GM12872 (cell line): ENCODE measurements at regions not wholly inside any gene's neighbourhood (a gene's known extent, or its start where the extent isn't known, plus 50 kb on each side); places are given as distances from the start of the nearest gene placed in this dataset.

ENCODE experiments used
- CTCF ChIP-seq: IDR thresholded peaks from 3 replicates; pipeline ENCODE4 v1.5.1; 2011; ENCODE audit warnings: low read depth, mild to moderate bottlenecking, low read length, moderate library complexity; ENCODE audit not compliant: insufficient read depth

GRCh38 chr10:109450702-109451101 lies 472.6 kb downstream of the XPNPEP1 start:
- no peak for TF ChIP-seq CTCF

DNA sequence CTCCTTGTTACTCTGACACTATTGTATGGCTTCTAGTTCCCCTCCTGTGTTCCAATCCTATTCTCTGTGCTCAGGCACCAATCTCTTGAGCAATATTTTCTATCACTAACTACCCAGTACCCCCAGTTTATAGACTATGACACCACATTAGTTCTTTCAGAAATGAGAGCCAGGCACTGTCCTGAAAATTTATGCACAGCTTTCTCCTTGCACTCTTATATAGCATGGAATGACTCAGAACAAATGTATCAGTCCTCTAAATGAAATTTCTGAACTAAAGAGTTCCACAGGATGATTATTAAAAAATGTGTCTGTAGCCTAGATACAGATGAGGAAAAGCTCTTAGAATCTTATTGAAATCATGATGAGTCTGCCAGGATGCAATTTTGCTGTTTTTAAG lies 489.9 kb downstream of the XPNPEP1 start:
- no peak for TF ChIP-seq CTCF

DNA sequence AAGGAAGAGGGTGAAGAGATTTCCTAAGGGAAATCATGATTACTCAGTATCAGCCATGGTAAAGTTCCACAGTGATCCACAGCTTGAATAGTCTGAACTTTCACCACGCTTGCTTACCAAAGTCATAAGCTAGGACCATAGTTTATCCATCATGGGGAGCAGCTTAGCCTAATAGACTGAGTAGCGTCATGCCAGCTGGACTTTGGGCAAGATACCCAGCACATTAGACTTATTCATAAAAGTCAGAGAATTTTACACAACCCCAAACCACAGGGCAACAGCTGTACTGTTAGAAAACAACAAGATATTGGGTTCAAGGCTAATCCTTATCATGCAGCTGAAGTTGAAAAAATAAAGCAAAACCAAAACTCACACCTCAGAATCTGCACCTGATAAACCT lies 491.0 kb downstream of the XPNPEP1 start:
- TF ChIP-seq CTCF, result no peak

DNA sequence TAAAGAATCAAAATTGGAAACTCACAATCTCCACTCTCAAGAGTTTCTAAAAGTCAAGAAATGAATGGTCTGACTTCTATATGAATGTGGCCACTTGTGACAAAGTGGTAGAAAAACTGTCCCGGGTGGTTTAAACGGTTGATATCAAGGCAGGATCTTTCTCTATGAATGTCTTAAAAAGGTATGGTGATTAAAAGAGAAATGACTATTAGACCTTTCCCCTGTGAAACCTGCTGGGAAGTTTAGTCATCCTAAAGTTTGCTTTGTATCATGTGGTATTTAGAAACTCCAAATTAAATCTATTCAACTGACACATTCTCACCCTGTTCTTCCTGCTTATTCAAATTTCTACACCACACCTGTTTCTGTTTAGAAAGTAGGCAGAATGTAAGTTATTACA lies 492.5 kb downstream of the XPNPEP1 start:
- TF ChIP-seq CTCF, result no peak

- no peak for TF ChIP-seq CTCF
These were observed 493.1 kb downstream of the XPNPEP1 start for GRCh38 chr10:109430043-109430760.

- no peak for TF ChIP-seq CTCF
These were observed 494.4 kb downstream of the XPNPEP1 start for GRCh38 chr10:109428775-109429491.

GRCh38 chr10:109427411-109427810 lies 495.9 kb downstream of the XPNPEP1 start:
- TF ChIP-seq CTCF, result no peak
